Activated CD8-positive, alpha-beta memory T cell treated with anti-CD3 and anti-CD28 coated beads for 36 hours (primary cell): ENCODE measurements at regions not wholly inside any gene's neighbourhood (a gene's known extent, or its start where the extent isn't known, plus 50 kb on each side); places are given as distances from the start of the nearest gene placed in this dataset.
"Not testable (repeated sequence)": the region's sequence is repeated elsewhere in the genome, so short reads cannot be mapped to it uniquely, and the experiment has no call there.

ENCODE experiments used
- CTCF ChIA-PET: fragments of 350-600 bp; sonication (Branson Sonifier 250); formaldehyde crosslinking; loops from one replicate; lab custom pipeline; 2021; ENCODE audit warnings: antibody characterized with exemption; lab: Charles Lee
- POLR2A ChIA-PET: fragments of 350-600 bp; sonication (Branson Sonifier 250); formaldehyde crosslinking; loops from one replicate; lab custom pipeline; 2021; ENCODE audit warnings: antibody characterized with exemption; lab: Charles Lee

- ChIA-PET CTCF (no interaction called here), POLR2A (no interaction called here)
Measured at GRCh38 chr5:68834491-68834981, 259.3 kb upstream of the SLC30A5 start.

DNA sequence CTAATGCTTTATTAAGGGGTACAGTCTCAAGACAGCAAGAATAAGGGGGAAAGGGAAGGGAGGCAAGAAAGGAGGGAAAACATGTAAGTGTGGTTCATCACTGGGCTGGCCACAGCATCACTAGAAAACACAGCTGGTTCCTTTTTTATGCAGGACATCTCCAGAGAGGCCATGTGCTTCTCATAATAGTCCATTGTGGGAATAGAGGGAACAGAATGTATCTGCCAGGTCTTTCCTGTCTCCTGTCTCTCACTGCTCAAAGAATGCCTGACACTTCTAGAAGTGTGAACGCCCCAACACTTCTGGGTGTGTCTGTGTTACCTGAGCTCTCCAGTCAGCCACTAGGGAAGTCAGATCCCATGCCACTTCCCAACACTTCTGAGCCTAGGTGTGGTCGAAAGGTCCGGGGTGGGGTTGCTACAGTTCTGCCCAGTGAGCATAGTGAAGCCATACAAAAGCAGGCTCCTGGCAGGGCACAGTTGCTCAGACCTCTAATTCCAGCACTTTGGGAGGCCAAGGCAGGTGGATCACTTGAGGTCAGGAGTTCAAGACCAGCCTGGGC is 255.6 kb upstream of the SLC30A5 start:
- POLR2A ChIA-PET, result no interaction called here
- CTCF ChIA-PET, result no interaction called here

GRCh38 chr5:68839019-68839552 is 254.7 kb upstream of the SLC30A5 start:
- POLR2A ChIA-PET, result no interaction called here
- CTCF ChIA-PET, result no interaction called here

GRCh38 chr5:68843624-68844364 is 250.0 kb upstream of the SLC30A5 start:
- POLR2A ChIA-PET, result interaction anchor here (0.7 kb wide), 1 partner anchor 43 kb away, joined by 5 read pairs; no protein-coding TSS in a partner anchor
- CTCF ChIA-PET, result no interaction called here

DNA sequence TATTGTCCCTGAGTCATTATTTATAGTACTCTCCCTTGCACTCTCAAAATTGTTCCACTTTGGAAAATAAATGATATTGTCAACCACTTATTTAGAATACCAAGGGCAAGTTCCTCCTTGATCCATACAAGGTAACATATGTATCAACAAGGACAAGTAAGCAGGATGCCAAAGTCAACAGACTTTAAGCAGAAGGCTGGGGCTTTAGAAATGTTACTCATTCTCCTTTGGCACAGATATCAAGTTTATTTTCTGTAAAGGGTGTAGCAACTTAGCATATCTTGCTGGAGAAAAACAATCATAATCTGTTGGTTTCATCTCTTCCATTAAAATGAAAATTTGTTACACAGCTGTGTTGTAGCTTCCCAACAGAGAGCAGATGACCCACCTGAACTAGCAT is 248.7 kb upstream of the SLC30A5 start:
- CTCF ChIA-PET, result no interaction called here
- POLR2A ChIA-PET, result no interaction called here

GRCh38 chr5:68846828-68847227 is 247.0 kb upstream of the SLC30A5 start:
- ChIA-PET POLR2A (no interaction called here), CTCF (no interaction called here)

DNA sequence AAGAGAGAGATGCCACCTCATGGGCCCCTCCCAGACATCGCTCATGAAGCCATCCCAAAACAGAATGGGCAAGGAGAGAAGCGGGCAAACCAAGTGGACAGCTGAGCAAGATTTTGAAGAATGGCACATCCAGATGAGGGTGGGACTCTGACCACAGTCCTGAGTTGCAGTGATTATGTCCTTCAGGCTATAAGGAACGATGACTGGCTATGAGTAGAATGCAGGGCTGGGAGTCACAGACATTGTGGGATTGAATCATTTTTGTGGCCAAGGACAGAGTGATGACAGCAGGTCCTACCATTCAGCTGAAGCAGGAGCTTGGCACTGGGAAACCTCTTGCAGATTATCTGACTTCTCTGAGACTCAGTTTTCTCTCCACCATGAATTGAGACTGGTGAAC is 245.7 kb upstream of the SLC30A5 start:
- ChIA-PET POLR2A (no interaction called here), CTCF (no interaction called here)

GRCh38 chr5:68849103-68849502 is 244.7 kb upstream of the SLC30A5 start:
- ChIA-PET CTCF (no interaction called here), POLR2A (no interaction called here)

DNA sequence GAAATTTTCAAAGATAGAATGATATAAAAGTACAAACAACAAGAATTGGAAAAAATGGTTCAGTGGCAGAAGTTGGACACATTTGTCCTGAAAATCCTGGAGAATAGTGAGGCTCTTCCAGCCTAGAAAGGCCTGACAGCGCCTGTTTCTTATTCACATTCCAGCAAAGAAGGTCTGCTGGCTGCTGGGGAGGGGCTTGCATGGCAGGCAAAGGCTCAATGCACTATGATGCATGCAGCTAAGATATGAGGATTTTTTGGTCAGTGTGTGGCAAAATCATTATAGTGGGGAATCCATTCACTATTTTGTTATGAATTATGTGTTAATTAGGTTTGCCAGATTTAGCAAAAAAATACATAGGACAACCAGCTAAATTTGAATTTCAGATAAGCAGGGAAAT is 243.9 kb upstream of the SLC30A5 start:
- ChIA-PET POLR2A (no interaction called here), CTCF (no interaction called here)

DNA sequence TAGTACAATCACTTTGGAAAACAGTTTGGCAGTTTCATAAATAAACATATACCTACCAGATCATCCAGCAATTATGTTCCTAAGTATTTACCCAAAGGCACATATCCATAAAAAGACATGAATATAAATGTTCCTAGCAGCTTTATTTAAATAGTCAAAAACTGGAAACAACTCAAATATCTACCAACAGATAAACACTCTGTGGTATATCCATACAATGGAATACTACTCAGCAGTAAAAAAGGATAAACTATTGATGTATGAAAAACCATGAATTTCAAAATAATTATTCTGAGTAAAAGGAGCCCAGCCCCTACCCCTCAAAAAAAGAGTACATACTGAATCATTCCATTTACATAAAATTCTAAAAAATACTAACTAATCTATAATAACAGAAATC is 232.7 kb upstream of the SLC30A5 start:
- ChIA-PET CTCF (no interaction called here), POLR2A (no interaction called here)

DNA sequence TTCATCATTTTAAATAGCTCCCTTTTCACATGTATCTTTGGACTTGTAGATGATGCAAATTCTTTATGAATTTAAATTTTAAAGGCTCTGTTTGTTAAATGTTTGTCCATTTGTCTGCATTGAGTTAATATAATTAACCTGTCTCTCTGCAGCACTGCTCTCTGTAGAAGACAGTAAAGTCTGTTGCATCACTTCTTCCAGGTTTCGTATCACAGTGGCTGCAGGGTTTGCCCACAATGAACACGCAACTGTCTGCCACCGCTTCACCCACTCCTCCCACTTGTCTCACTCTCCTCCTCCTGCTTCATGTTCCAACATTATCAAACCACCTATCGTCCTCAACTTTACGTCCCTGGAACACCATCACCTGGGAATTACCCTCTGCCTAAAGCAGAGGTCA is 231.3 kb upstream of the SLC30A5 start:
- CTCF ChIA-PET, result interaction anchor here (0.6 kb wide), 1 partner anchor 45 kb away, joined by 3 read pairs; no protein-coding TSS in a partner anchor
- POLR2A ChIA-PET, result no interaction called here

- POLR2A ChIA-PET, CTCF ChIA-PET: not testable (repeated sequence)
Measured at GRCh38 chr5:68865192-68865591, 228.6 kb upstream of the SLC30A5 start.

- ChIA-PET POLR2A (no interaction called here), CTCF (no interaction called here)
Measured at GRCh38 chr5:68872088-68872839, 221.6 kb upstream of the SLC30A5 start.

DNA sequence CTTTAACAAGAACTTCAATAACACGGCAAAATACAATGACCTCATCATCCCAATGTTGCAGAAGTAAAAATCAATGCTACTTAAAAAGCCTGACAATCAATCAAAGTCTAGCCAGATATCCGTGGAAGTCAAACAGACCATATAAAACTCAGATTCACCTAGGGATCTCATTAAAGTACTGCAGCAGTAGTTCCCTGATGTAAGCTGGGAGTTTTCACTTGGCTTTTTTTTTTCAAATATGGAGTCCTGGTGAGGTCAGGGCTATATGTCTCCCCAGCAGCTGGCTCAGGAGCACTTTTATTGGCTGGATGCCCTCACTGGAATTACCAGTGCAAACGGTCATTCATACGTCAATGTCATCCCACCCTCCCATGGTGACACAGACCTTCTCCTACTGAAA is 220.6 kb upstream of the SLC30A5 start:
- ChIA-PET POLR2A (no interaction called here), CTCF (no interaction called here)

DNA sequence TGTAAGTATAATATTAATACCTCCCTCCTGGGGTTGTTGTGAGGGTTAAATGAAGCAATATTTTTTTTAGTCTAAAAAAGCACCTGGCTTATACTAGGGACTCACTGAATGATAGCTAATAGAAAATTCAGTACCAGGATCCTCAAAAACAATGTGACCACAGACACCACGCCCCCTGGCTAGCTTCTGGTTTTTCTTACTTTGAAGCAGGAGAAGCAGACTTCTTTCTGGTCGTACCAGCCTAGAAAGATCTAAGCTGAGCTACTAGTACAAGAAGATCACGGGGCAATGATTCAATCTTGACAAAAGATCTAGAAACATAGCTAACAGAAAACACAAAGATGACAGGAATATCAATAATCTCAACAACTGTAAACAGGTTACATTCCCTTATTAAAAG is 218.5 kb upstream of the SLC30A5 start:
- CTCF ChIA-PET, result no interaction called here
- POLR2A ChIA-PET, result no interaction called here

DNA sequence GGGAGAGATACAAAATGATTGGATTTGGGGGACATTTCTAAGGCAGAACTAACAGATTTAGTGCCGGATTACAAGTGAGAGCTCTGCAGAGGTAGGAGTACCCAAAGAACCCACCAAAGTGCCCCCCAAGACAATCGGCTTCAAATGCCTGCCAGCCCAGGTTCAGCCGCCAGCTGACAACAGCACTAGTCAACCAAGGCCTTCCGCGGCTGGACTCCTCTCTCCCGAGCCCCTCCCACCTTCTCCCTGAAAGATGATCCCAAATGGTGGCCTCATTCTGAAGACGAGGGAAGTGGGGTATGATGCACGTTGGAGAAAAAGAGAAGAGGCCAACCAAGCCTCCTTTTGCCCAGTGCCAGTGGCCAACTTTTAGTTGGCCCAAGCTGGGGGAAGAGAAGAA is 210.4 kb upstream of the SLC30A5 start:
- CTCF ChIA-PET, result no interaction called here
- POLR2A ChIA-PET, result no interaction called here

DNA sequence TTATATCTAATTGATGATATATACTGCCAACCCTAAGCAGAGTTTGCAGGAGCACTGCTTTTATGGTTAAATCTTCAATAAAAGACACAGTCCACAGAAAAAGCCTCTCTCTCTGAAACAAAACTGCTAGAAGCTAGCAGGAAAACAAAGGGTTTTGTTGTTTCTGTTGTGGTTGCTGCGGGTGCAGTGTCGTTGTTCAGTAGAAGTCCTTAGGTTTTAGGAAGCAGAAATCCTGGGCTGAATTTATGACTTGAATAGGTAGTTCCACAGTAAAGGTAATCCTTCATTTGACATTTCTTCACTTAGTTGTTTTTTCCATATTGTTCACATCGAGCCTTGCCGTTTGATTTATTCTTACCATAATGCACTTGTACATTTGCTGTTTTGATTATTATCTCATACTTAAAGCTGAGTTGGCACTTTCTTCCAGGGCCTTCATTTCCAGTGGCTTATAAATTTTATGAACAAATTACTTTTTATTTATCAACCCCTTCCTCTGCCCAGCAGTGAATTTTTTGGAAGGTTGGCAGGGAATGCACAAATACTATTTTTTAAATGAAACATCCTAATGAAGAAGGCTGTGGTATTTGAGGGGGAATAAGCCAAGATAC is 209.6 kb upstream of the SLC30A5 start:
- CTCF ChIA-PET, result no interaction called here

GRCh38 chr5:68884883-68885282 is 208.9 kb upstream of the SLC30A5 start:
- ChIA-PET POLR2A (no interaction called here), CTCF (no interaction called here)

More for the DNA sequence above, 209.6 kb upstream of the SLC30A5 start:
- POLR2A ChIA-PET, result no interaction called here

DNA sequence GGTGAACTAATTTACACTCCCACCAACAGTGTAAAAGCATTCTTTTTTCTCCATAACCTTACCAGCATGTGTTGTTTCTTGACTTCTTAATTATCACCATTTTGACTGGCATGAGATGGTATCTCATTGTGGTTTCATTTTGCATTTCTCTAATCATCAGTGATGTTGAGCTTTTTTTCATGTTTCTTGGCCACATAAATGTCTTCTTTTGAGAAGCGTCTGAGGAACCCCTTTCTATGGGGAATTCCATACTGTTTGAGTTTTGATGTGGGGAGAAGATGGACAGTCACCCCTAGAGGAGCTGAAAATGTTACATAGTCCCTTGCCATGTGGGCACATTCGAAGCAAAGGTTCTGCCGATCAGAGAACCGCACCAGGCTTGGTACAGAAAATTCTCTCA is 207.0 kb upstream of the SLC30A5 start:
- ChIA-PET POLR2A (interaction anchor here (0.5 kb wide), 1 partner anchor 43 kb away, joined by 5 read pairs; no protein-coding TSS in a partner anchor), CTCF (no interaction called here)

DNA sequence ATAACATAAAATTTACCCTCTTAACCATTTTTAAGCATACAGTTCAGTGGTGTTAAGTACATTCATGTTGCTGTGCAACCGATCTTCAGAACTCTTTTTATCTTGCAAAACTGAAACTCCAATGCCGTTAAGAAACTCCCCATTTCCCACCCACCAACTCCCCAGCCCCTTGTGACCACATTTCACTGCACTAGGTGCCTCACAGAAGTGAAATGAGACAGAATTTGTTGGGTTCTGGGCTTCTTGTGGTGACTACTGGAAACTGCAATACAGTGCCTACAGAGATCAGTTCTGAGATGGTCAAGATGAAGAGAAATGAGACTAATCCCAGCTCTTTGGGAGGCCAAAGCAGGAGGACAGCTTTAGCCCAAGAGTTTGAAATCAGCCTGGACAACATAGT is 202.1 kb upstream of the SLC30A5 start:
- ChIA-PET POLR2A (no interaction called here), CTCF (no interaction called here)
